Epithelial cell of proximal tubule (primary cell): ENCODE measurements at regions not wholly inside any gene's neighbourhood (a gene's known extent, or its start where the extent isn't known, plus 50 kb on each side); places are given as distances from the start of the nearest gene placed in this dataset.

ENCODE experiments used
- DNase-seq: peaks from one replicate; pipeline ENCODE4 v3.0.0-alpha.2; 2011; ENCODE audit warnings: low read depth
- H3K4me3 ChIP-seq: 2 replicates; pipeline ENCODE4 v1.5.1; 2011; ENCODE audit warnings: low read depth, mild to moderate bottlenecking, low read length
- TF ChIP-seq, protein P1 (sequence below): conservative IDR thresholded peaks from 2 replicates; pipeline ENCODE4 v1.5.1; 2012; ENCODE audit warnings: low read depth, mild to moderate bottlenecking, low read length

GRCh38 chr2:125167152-125167551 is 1142.1 kb downstream of the CNTNAP5 start:
- no peak for DNase-seq
- TF ChIP-seq, protein P1, sequence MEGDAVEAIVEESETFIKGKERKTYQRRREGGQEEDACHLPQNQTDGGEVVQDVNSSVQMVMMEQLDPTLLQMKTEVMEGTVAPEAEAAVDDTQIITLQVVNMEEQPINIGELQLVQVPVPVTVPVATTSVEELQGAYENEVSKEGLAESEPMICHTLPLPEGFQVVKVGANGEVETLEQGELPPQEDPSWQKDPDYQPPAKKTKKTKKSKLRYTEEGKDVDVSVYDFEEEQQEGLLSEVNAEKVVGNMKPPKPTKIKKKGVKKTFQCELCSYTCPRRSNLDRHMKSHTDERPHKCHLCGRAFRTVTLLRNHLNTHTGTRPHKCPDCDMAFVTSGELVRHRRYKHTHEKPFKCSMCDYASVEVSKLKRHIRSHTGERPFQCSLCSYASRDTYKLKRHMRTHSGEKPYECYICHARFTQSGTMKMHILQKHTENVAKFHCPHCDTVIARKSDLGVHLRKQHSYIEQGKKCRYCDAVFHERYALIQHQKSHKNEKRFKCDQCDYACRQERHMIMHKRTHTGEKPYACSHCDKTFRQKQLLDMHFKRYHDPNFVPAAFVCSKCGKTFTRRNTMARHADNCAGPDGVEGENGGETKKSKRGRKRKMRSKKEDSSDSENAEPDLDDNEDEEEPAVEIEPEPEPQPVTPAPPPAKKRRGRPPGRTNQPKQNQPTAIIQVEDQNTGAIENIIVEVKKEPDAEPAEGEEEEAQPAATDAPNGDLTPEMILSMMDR: no peak
- no peak overlapping the region for H3K4me3 ChIP-seq

GRCh38 chr2:125167820-125168219 is 1142.7 kb downstream of the CNTNAP5 start:
- TF ChIP-seq, protein P1: no peak
- no peak for DNase-seq
- no peak overlapping the region for H3K4me3 ChIP-seq

DNA sequence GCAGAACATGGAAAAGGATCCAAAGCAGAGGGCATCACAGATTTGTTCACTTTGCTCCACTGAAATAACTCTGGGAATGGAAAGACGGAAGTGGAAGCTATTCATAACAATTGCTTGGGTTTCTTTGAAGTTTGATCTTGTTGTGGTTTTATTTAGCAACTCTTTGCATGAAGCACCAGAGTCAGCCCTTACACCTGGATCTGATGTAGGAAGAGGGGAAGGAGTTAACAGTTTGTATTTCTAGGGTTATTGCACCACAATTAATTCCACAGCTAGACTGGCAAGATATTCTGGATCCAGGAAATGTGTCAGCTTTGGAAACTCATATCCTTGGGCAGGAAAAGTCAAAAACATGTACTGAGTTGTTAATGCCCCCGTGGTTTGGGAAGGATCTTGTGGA is 1143.4 kb downstream of the CNTNAP5 start:
- no peak for DNase-seq
- TF ChIP-seq, protein P1: no peak
- no peak overlapping the region for H3K4me3 ChIP-seq

DNA sequence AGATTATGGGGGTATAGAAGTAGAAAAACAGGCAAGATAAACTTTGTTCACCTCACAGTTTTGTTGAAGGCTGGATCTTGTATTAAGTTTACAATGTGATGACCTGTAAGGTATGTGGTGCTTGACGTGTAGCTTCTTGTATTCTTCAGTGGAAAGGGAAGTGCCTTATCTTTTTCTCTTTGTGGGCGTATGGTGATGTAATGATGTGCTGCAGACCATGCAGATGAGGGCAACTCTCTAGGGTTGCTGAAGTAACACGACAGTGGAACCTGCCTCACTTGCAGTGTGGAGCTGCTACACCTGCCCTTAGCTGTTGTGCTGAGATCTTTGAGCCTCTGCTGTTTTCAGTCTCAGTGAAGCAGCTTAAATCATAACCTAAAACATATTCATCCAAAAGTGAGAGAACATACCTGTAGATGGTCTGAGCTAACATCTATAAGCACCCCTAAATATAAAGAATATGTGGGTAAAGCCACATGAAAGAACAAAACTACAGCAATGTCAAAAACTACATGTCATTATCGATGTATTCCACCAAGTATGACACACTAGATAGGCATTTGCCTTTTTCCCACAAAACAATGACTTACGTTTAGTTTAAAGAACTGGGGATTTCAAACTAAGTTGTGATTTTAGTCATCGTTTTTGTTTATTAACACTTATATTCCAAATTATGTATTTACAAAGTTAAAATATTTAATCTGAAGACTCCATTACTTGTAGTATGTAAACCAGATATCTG is 1144.1 kb downstream of the CNTNAP5 start:
- no peak for DNase-seq
- TF ChIP-seq, protein P1: no peak

GRCh38 chr2:125169764-125170146 is 1144.7 kb downstream of the CNTNAP5 start:
- no peak for DNase-seq
- TF ChIP-seq, protein P1: no peak
- no peak overlapping the region for H3K4me3 ChIP-seq

More for the DNA sequence above, 1144.1 kb downstream of the CNTNAP5 start:
- H3K4me3 ChIP-seq: no peak overlapping the region

DNA sequence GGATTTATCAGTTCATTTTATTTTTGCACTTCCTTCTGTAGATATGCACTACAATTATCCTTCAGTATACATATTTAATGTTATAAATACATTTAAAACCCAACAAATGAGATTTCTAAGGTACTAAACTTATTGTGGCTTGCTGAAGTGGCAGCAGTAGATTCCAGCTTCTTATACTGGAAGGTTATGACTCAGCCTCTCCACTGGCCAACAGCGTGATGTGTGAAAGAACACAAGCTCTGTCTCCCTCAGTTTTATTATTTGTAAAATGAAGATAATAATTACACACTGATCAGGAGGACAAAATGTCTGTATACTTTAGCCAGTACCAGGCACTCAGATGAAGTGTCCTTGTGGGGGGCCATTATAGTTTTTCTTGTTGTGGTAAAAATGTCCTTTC is 1147.1 kb downstream of the CNTNAP5 start:
- TF ChIP-seq, protein P1: no peak
- DNase-seq: no peak
- no peak overlapping the region for H3K4me3 ChIP-seq

DNA sequence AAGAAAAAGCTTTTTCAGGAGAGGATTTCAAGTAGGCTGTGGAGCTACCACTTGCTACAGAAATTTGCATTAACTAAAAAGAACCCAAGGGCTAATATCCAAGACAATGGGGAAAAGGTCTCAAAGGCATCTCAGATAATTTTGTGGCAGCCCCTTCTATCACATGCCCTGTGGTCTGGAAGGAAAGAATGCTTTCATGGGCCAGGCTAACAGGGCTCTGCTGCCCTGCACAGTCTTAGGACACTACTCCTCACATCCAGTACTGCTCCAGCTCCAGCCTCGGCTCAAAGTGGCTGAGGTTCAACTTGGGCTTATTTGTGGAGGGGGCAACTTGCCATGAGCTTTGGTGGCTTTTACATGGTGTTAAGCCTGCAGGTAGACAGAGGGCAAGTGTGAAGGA is 1150.3 kb downstream of the CNTNAP5 start:
- H3K4me3 ChIP-seq: no peak overlapping the region
- TF ChIP-seq, protein P1: no peak
- DNase-seq: no peak
